Endothelial cell of umbilical vein (primary cell): ENCODE measurements at regions not wholly inside any gene's neighbourhood (a gene's known extent, or its start where the extent isn't known, plus 50 kb on each side); places are given as distances from the start of the nearest gene placed in this dataset.

Experiments
- BruUV-seq: library from RNA; stranded (reverse); fragments of 400-500 nt; replicated peaks from 2 replicates; lab custom pipeline; 2021; lab: Mats Ljungman, UMichigan
- CTCF ChIA-PET: fragments of 300-600, 350-600 bp; sonication (Branson Sonifier 250); formaldehyde crosslinking; loops from one replicate; lab custom pipeline; 2021; ENCODE audit warnings: antibody characterized with exemption, inconsistent platforms; lab: Charles Lee
- POLR2A ChIA-PET: fragments of 300-600, 350-600 bp; sonication (Branson Sonifier 250); formaldehyde crosslinking; loops from one replicate; lab custom pipeline; 2021; ENCODE audit warnings: antibody characterized with exemption, inconsistent platforms; lab: Charles Lee
- DNase-seq: peaks from one replicate; pipeline ENCODE4 v3.0.0-alpha.2; 2011; ENCODE audit warnings: low read depth, low spot score
- FAIRE-seq: peaks from 2 replicates; lab custom pipeline; 2011; peaks lifted over from hg19 to GRCh38; lab: Jason Lieb, UNC
- H2AFZ ChIP-seq: 2 replicates; pipeline ENCODE4 v1.6.0; 2012; ENCODE audit warnings: low read depth, low read length, control low read depth, inconsistent platforms
- H3K27ac ChIP-seq: 2 replicates; pipeline ENCODE4 v1.5.1; 2011; ENCODE audit warnings: low read depth, mild to moderate bottlenecking, control low read depth, low read length, moderate library complexity; ENCODE audit not compliant: insufficient read depth
- H3K27me3 ChIP-seq, 2 experiments: 2 replicates each; pipeline versions ENCODE4 v1.6.0 to v1.6.1; 2011; ENCODE audit warnings: low read length in 2 of 2, mixed read lengths in 1 of 2; ENCODE audit not compliant: control insufficient read depth in 2 of 2, insufficient read depth in 2 of 2
- H3K36me3 ChIP-seq, 2 experiments: 2 replicates in 1 of 2; 3 replicates in 1 of 2; pipeline ENCODE4 v1.5.1; 2011; ENCODE audit warnings: low read length in 2 of 2, mild to moderate bottlenecking in 1 of 2, moderate library complexity in 1 of 2; ENCODE audit not compliant: control insufficient read depth in 2 of 2, insufficient read depth in 2 of 2; ENCODE audit errors: extremely low read depth in 1 of 2
- H3K4me1 ChIP-seq: 3 replicates; pipeline ENCODE4 v1.5.1; 2011; ENCODE audit warnings: mild to moderate bottlenecking, low read length; ENCODE audit not compliant: control insufficient read depth, insufficient read depth; ENCODE audit errors: extremely low read depth
- H3K4me2 ChIP-seq: 2 replicates; pipeline ENCODE4 v1.6.1; 2011; ENCODE audit warnings: low read length, control low read depth, mixed read lengths; ENCODE audit not compliant: insufficient read depth
- H3K4me3 ChIP-seq, 3 experiments: fragments of 200-600 bp in 1 of 3; sonication (generic), shearing (Covaris generic) in 1 of 3; replicated peaks in 1 of 3; 2 replicates each; pipeline ENCODE4 v1.5.1; 2011 to 2016; ENCODE audit warnings: control low read depth in 3 of 3, low read length in 3 of 3, mild to moderate bottlenecking in 2 of 3, inconsistent platforms in 1 of 3, low read depth in 1 of 3, moderate library complexity in 1 of 3; ENCODE audit not compliant: insufficient read depth in 1 of 3
- H3K79me2 ChIP-seq: 2 replicates; pipeline ENCODE4 v1.6.0; 2012; ENCODE audit warnings: low read length, inconsistent platforms; ENCODE audit not compliant: control insufficient read depth, insufficient read depth
- H3K9ac ChIP-seq: replicated peaks from 2 replicates; pipeline ENCODE3; 2011; ENCODE audit warnings: low read length, control low read depth; ENCODE audit not compliant: insufficient read depth; ENCODE audit errors: extremely low read depth
- H3K9me1 ChIP-seq: replicated peaks from 3 replicates; pipeline ENCODE4 v1.6.0; 2011; ENCODE audit warnings: mild to moderate bottlenecking, low read length; ENCODE audit not compliant: control insufficient read depth, insufficient read depth; ENCODE audit errors: extremely low read depth
- H3K9me3 ChIP-seq: replicated peaks from 2 replicates; pipeline ENCODE4 v1.5.1; 2012; ENCODE audit warnings: low read length, inconsistent platforms; ENCODE audit not compliant: control insufficient read depth, insufficient read depth
- H4K20me1 ChIP-seq: replicated peaks from 2 replicates; pipeline ENCODE3; 2011; ENCODE audit warnings: mild to moderate bottlenecking, low read length; ENCODE audit not compliant: control insufficient read depth, insufficient read depth; ENCODE audit errors: extremely low read depth
- CTCF ChIP-seq, 2 donors: IDR thresholded peaks; 1 replicate in 1 of 2; 2 replicates in 1 of 2; pipeline ENCODE4 v1.5.1; 2011; ENCODE audit warnings: low read length in 2 of 2, mild to moderate bottlenecking in 2 of 2, moderate library complexity in 2 of 2, control low read depth in 1 of 2, inconsistent platforms in 1 of 2, low read depth in 1 of 2; ENCODE audit not compliant: insufficient read depth in 1 of 2; ENCODE audit errors: extremely low read depth in 1 of 2
- EZH2 ChIP-seq: IDR thresholded peaks from 2 replicates; pipeline ENCODE4 v1.6.1; 2012; ENCODE audit warnings: borderline replicate concordance, low read depth, mild to moderate bottlenecking, moderate library complexity, low read length, inconsistent platforms; ENCODE audit not compliant: severe bottlenecking
- FOS ChIP-seq: IDR thresholded peaks from 2 replicates; pipeline ENCODE4 v1.6.1; 2011; ENCODE audit warnings: mild to moderate bottlenecking, low read length, moderate library complexity, borderline replicate concordance; ENCODE audit not compliant: insufficient read depth
- GATA2 ChIP-seq: IDR thresholded peaks from 2 replicates; pipeline ENCODE4 v1.7.0; 2011; ENCODE audit warnings: low read depth, mild to moderate bottlenecking, moderate library complexity, mixed read lengths, low read length; ENCODE audit not compliant: insufficient read length, insufficient read depth
- JUN ChIP-seq: IDR thresholded peaks from 2 replicates; pipeline ENCODE4 v1.6.1; 2011; ENCODE audit warnings: borderline replicate concordance, low read depth; ENCODE audit not compliant: insufficient read length, insufficient read depth
- MAX ChIP-seq: IDR thresholded peaks from 2 replicates; pipeline ENCODE4 v1.6.1; 2011; ENCODE audit not compliant: insufficient read depth, insufficient read length
- MYC ChIP-seq: IDR thresholded peaks from one replicate; pipeline ENCODE4 v1.6.1; 2011; ENCODE audit warnings: mild to moderate bottlenecking, low read depth, low read length
- POLR2A ChIP-seq: IDR thresholded peaks from 2 replicates; pipeline ENCODE4 v1.6.1; 2012; ENCODE audit warnings: low read depth, mild to moderate bottlenecking, control low read depth, low read length
- POLR2AphosphoS5 ChIP-seq: IDR thresholded peaks from 2 replicates; pipeline ENCODE4 v1.6.1; 2012; ENCODE audit warnings: low read depth, mild to moderate bottlenecking, control low read depth, low read length, moderate library complexity; ENCODE audit not compliant: insufficient read depth
- dilution Hi-C: fragments of 300-500 bp; cut with MboI; formaldehyde crosslinking; loops from one replicate; pipeline ENCODE4 v1.15.0; 2019; ENCODE audit warnings: low sequenced_read_pairs; ENCODE audit not compliant: extremely low pct_ligation_motif_present
- intact Hi-C: fragments of 100-400 bp; cut with micrococcal nuclease; formaldehyde crosslinking; loops from one replicate; pipeline ENCODE4 v1.10.0; 2022

GRCh38 chr1:47699492-47700235 is 261.8 kb downstream of the FOXD2 start:
- dilution Hi-C loops: loop anchor here (25.0 kb wide), 1 partner anchor 237 kb away; no protein-coding TSS in a partner anchor
- Histone ChIP-seq H3K27ac (no peak overlapping the region), H3K79me2 (no peaks in the 10 kb centered on the region), H3K9ac (no peak overlapping the region), H3K27me3 (no peaks in the 10 kb centered on the region), H3K4me1 (no peaks in the 10 kb centered on the region), H3K4me3 (no peak overlapping the region), H2AFZ (no peak overlapping the region), H3K4me2 (no peak overlapping the region), H4K20me1 (no peaks in the 10 kb centered on the region), H3K9me1 (no peaks in the 10 kb centered on the region), H3K36me3 (no peaks in the 10 kb centered on the region), H3K9me3 (no peaks in the 10 kb centered on the region)
- DNase-seq (no peak), FAIRE-seq (no peak)
- no peak for TF ChIP-seq POLR2A
- TF ChIP-seq JUN: no peak
- TF ChIP-seq MYC: no peak
- no peak for TF ChIP-seq EZH2
- no peak for TF ChIP-seq POLR2AphosphoS5
- TF ChIP-seq CTCF (IDR thresholded peaks at IDR 0.05; ENCODE audit: extremely low read depth in 1 of 2, insufficient read depth in 1 of 2, low read depth in 1 of 2, low read length in 2 of 2): no peak
- TF ChIP-seq GATA2: no peak
- no peak for TF ChIP-seq MAX
- no peak for TF ChIP-seq FOS
- ChIA-PET CTCF (interaction anchor here (1.0 to 2.3 kb wide), 6 partner anchors 11 to 268 kb away, joined by 3 to 13 read pairs (median 6); partner anchors contain the start of gene FOXD2), POLR2A (no interaction called here)
- intact Hi-C loops: no loop called here
- no TSS peak for BruUV-seq
